ENCODE measurements at regions not wholly inside any gene's neighbourhood (a gene's known extent, or its start where the extent isn't known, plus 50 kb on each side); places are given as distances from the start of the nearest gene placed in this dataset.

DNA sequence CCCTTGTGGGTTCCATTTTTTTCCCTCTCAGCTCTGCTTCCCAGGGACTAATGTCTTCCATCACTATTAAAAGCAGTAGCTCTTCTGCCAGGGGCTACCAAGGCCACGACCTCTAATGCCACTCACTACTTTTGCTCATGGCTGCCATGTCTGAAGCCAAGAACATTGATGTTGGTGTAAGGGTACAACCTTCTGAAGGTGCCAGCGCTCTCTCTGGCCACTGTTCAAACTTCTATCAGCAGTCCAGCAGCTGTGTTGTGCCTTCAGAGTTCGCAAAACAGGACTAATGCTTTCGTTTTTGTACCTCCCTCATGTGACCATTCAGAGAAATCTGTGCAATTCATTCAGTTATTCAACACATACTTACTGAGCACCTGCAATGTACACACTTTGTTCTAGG lies 121.5 kb upstream of the ENPEP start:
- TF ChIP-seq, protein P1, sequence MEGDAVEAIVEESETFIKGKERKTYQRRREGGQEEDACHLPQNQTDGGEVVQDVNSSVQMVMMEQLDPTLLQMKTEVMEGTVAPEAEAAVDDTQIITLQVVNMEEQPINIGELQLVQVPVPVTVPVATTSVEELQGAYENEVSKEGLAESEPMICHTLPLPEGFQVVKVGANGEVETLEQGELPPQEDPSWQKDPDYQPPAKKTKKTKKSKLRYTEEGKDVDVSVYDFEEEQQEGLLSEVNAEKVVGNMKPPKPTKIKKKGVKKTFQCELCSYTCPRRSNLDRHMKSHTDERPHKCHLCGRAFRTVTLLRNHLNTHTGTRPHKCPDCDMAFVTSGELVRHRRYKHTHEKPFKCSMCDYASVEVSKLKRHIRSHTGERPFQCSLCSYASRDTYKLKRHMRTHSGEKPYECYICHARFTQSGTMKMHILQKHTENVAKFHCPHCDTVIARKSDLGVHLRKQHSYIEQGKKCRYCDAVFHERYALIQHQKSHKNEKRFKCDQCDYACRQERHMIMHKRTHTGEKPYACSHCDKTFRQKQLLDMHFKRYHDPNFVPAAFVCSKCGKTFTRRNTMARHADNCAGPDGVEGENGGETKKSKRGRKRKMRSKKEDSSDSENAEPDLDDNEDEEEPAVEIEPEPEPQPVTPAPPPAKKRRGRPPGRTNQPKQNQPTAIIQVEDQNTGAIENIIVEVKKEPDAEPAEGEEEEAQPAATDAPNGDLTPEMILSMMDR (IDR thresholded peaks at IDR 0.05; ENCODE audit: low read depth, low read length, missing input control) = no peak
- TF ChIP-seq FOXA1 (IDR thresholded peaks at IDR 0.05) = no peak
- no peak for TF ChIP-seq RAD21 (IDR thresholded peaks at IDR 0.05)
- TF ChIP-seq, protein P2, sequence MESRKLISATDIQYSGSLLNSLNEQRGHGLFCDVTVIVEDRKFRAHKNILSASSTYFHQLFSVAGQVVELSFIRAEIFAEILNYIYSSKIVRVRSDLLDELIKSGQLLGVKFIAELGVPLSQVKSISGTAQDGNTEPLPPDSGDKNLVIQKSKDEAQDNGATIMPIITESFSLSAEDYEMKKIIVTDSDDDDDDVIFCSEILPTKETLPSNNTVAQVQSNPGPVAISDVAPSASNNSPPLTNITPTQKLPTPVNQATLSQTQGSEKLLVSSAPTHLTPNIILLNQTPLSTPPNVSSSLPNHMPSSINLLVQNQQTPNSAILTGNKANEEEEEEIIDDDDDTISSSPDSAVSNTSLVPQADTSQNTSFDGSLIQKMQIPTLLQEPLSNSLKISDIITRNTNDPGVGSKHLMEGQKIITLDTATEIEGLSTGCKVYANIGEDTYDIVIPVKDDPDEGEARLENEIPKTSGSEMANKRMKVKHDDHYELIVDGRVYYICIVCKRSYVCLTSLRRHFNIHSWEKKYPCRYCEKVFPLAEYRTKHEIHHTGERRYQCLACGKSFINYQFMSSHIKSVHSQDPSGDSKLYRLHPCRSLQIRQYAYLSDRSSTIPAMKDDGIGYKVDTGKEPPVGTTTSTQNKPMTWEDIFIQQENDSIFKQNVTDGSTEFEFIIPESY (IDR thresholded peaks at IDR 0.05) = no peak
- no peak for TF ChIP-seq GABPA (IDR thresholded peaks at IDR 0.05 in 1 of 2, conservative IDR thresholded peaks at IDR 0.05 in 1 of 2)
- TF ChIP-seq, protein P3, sequence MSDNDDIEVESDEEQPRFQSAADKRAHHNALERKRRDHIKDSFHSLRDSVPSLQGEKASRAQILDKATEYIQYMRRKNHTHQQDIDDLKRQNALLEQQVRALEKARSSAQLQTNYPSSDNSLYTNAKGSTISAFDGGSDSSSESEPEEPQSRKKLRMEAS (IDR thresholded peaks at IDR 0.05) = no peak
- TF ChIP-seq JUND (IDR thresholded peaks at IDR 0.05) = no peak
- no peak for TF ChIP-seq YY1 (IDR thresholded peaks at IDR 0.05)
- no peak for TF ChIP-seq SP1 (IDR thresholded peaks at IDR 0.05)
- no peak for TF ChIP-seq TAF1 (conservative IDR thresholded peaks at IDR 0.05)

Measured in liver (tissue), 3 donors.